CD4-positive, alpha-beta T cell treated with Interleukin-17A for 1 hour (primary cell): ENCODE measurements at regions not wholly inside any gene's neighbourhood (a gene's known extent, or its start where the extent isn't known, plus 50 kb on each side); places are given as distances from the start of the nearest gene placed in this dataset.

Experiments
- DNase-seq: peaks from one replicate; pipeline ENCODE4 v3.0.0-alpha.2; 2020

GRCh38 chr12:3988519-3989217 lies 115.5 kb upstream of the PARP11 start:
- DNase-seq, result peak; percentile 44

- DNase-seq, result no peak
Observed at GRCh38 chr12:3987571-3987970, 114.4 kb upstream of the PARP11 start.

- no peak for DNase-seq
Observed at GRCh38 chr12:3980504-3981272, 107.5 kb upstream of the PARP11 start.

GRCh38 chr12:3977621-3978020 lies 104.4 kb upstream of the PARP11 start:
- no peak for DNase-seq

- no peak for DNase-seq
Observed at GRCh38 chr12:3976351-3976938, 103.2 kb upstream of the PARP11 start.

GRCh38 chr12:3975652-3976051 lies 102.5 kb upstream of the PARP11 start:
- no peak for DNase-seq

GRCh38 chr12:3974883-3975282 lies 101.7 kb upstream of the PARP11 start:
- DNase-seq, result no peak

GRCh38 chr12:3973973-3974644 lies 100.9 kb upstream of the PARP11 start:
- DNase-seq, result peak; percentile 31

- DNase-seq, result peak; percentile 22
Observed at GRCh38 chr12:3973269-3973884, 100.2 kb upstream of the PARP11 start.

GRCh38 chr12:3972576-3972975 lies 99.4 kb upstream of the PARP11 start:
- peak; percentile 51 for DNase-seq

GRCh38 chr12:3968523-3968922 lies 95.3 kb upstream of the PARP11 start:
- no peak for DNase-seq

- no peak for DNase-seq
Observed at GRCh38 chr12:3967556-3968160, 94.5 kb upstream of the PARP11 start.

GRCh38 chr12:3966376-3966775 lies 93.2 kb upstream of the PARP11 start:
- no peak for DNase-seq

- DNase-seq, result no peak
Observed at GRCh38 chr12:3965046-3965445, 91.8 kb upstream of the PARP11 start.

GRCh38 chr12:3964439-3964838 lies 91.2 kb upstream of the PARP11 start:
- DNase-seq, result no peak

GRCh38 chr12:3962631-3963483 lies 89.7 kb upstream of the PARP11 start:
- peak; percentile 82 for DNase-seq

- DNase-seq, result no peak
Observed at GRCh38 chr12:3961591-3961990, 88.4 kb upstream of the PARP11 start.

GRCh38 chr12:3959799-3960560 lies 86.8 kb upstream of the PARP11 start:
- DNase-seq, result no peak

GRCh38 chr12:3958534-3958933 lies 85.3 kb upstream of the PARP11 start:
- DNase-seq, result no peak

- no peak for DNase-seq
Observed at GRCh38 chr12:3951380-3952135, 78.4 kb upstream of the PARP11 start.
